ENCODE measurements at regions not wholly inside any gene's neighbourhood (a gene's known extent, or its start where the extent isn't known, plus 50 kb on each side); places are given as distances from the start of the nearest gene placed in this dataset.

DNA sequence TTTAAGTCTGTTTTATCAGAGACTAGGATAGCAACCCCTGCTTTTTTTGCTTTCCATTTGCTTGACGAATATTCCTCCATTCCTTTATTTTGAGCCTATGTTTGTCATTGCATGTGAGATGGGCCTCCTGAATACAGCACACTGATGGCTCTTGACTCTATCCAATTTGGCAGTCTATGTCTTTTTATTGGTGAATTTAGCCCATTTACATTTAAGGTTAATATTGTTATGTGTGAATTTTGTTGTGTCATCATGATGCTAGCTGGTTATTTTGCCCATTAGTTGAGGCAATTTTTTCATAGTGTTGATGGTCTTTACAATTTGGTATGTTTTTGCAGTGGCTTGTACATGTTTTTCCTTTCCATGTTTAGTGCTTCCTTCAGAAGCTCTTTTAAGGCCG, 50.7 kb upstream of the PDE4B start:
- no peak for DNase-seq (ENCODE audit: low read depth)
